ENCODE measurements at regions not wholly inside any gene's neighbourhood (a gene's known extent, or its start where the extent isn't known, plus 50 kb on each side); places are given as distances from the start of the nearest gene placed in this dataset.
"Not testable (repeated sequence)": the region's sequence is repeated elsewhere in the genome, so short reads cannot be mapped to it uniquely, and the experiment has no call there.

GRCh38 chr14:22100764-22101120, 427.1 kb upstream of the OR4E1 start:
- not testable (repeated sequence) for TF ChIP-seq CTCF, POLR2A (IDR thresholded peaks at IDR 0.05)
